GM12892 (cell line): ENCODE measurements at regions not wholly inside any gene's neighbourhood (a gene's known extent, or its start where the extent isn't known, plus 50 kb on each side); places are given as distances from the start of the nearest gene placed in this dataset.

Experiments used
- POLR2A ChIP-seq: IDR thresholded peaks from 2 replicates; pipeline ENCODE4 v1.6.1; 2011; ENCODE audit warnings: low read depth, low read length, control low read depth
- POLR2AphosphoS5 ChIP-seq: IDR thresholded peaks from 2 replicates; pipeline ENCODE4 v1.6.1; 2011; ENCODE audit warnings: low read depth, low read length, control low read depth
- TAF1 ChIP-seq: IDR thresholded peaks from 2 replicates; pipeline ENCODE4 v1.6.1; 2011; ENCODE audit warnings: low read depth, mild to moderate bottlenecking, control low read depth, low read length, borderline replicate concordance

DNA sequence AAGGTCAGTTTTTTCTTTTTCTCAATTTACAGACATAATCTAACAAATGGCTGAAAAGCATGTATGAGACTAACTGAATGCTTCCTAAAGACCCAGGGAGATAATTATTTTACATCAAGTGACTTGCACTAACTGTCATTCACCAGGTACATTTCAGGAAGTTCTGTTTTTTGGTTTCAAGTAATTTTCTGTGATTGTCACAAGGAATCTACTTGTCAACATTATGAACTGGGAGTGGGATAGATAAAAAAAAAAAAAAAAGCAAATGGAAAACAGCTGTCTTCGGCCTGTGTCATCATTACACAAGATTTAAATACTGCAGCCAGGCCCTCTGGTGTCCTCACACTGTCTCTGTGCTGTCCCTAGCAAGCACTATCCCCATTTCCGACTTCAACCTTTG lies 379.0 kb upstream of the HTR1E start:
- TF ChIP-seq POLR2A = no peak
- TF ChIP-seq POLR2AphosphoS5 = no peak
- TF ChIP-seq TAF1 = no peak
